Pons (tissue), 1 donor: ENCODE measurements at regions not wholly inside any gene's neighbourhood (a gene's known extent, or its start where the extent isn't known, plus 50 kb on each side); places are given as distances from the start of the nearest gene placed in this dataset.

ENCODE experiments used
- DNase-seq: peaks from one replicate; pipeline ENCODE4 v3.0.0-alpha.2; 2016; ENCODE audit warnings: low spot score

DNA sequence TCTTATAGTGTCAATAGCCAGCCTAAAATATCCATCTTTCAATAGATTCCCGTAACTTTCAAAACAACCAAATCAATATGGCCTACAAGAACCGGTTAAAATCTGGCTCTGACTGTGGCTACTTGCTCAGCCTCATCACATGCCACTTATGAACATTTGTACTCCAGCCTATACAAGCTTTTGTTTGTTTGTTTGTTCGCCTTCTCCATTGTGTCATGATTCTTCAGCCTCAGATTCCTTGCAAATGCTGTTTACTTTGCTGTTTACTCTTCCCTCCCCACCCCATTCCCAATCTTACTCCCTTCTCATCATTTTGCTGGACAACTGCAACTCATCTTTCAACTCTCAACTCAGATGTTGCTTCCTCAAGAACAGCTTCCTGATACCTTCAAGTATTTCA, 161.2 kb downstream of the CAPZA3 start:
- DNase-seq = no peak

GRCh38 chr12:18899678-18900317, 161.9 kb downstream of the CAPZA3 start:
- no peak for DNase-seq

DNA sequence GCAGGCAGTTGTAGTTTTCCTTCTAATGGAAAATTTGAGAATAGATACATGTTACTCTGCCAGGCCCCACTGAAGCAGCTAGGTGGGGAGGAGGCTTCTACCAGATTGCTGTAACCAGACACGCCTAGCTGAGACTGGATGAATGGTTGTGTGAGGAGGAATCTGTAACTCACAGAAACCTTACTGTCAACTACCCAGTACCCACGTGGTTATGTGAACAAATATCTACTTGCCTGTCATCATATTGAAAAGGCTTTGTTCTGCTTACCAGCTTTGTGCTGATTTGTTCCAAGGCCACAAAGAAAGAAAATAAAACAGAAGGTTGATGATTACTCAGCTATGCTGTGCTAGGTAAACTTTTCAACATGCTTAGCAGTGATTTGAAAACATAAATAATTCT, 167.2 kb downstream of the CAPZA3 start:
- no peak for DNase-seq

- no peak for DNase-seq
Observed at GRCh38 chr12:18906395-18906794, 168.5 kb downstream of the CAPZA3 start.

- no peak for DNase-seq
Observed at GRCh38 chr12:18907127-18907526, 169.2 kb downstream of the CAPZA3 start.

DNA sequence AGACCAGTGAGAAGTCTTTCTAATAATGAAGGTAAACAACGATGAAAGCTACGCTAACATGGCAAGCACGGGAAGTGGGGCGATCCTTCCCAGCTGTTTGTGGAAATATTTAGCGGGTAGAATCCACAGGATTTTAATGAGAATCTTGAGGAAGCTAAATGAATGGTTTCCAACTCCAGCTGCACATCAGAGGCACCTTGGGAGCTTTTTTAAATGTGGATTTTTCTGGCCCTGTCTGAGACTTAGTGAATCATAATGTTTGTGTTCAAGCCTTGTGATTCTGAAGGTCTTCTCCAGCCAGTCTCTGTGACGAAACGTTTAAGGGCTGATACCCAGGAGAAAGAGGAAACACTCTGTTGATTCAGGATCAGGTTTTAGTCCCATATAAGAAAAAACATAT, 169.8 kb downstream of the CAPZA3 start:
- DNase-seq = no peak

DNA sequence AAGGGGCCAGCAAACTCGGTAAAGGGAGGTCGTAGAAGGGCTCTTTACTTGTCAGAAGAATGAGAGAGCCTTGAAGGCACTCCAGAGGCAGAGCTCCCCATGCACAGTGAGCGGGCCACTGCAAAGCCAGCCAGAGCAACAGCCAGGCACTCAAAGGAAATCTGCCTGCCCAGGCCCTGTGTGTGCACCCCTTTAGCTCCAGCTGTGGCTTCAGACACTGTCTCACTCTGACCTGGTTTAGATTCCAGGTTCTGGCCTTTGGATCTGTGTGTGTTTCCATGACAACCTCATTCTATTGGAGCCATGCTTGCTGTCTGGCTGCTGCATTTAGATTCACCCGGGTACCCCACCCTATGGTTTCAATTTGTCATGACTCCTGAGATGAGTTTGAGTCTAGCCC, 170.3 kb downstream of the CAPZA3 start:
- no peak for DNase-seq

DNA sequence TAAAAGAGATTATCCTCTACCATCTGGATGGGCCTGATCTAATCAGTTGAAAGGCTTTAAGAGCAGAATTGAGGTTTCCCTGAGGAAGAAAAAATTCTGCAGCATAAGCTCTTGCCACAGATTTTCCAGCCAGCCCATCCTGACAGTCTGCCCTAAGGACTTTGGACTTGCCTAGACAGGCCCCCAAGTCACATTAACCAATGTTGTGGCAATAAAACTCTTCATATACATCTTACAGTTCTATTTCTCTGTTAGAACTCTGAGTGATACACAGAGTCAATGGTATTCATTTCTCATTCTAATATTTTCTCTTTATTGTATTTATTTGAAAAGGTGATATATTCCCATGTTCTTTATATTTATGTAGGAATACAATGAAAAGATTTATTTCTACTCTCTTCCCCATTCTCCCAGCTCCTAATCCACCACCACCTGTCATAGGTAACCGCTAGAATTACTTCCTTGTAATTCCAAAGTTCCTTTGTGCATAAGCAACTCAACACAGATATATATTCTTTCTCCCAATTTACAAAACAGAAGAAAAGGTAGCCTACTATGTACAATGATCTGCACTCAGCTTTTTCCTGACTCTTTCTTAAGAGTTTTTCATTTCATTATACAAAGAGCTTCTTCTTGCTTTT, 182.1 kb downstream of the CAPZA3 start:
- DNase-seq = no peak

DNA sequence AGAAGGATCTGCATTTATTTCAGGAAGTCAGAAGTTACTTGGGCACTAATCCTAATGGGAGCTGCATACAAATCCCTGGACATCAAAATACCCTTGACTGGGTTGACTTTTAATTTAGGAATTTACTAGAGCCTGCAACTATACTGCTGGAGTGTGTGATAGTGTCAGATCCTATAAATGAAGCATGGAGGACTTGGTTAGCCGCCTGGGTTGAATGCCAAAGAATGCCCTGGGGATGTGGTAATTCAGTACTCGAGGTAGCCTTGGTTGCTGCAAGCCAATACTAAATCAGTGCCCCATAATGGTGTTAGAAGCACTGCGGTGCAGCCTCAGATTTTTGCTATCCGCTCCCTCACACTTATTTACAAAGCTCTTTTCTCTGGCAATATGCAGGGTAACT, 184.9 kb downstream of the CAPZA3 start:
- DNase-seq = no peak

- DNase-seq = no peak
Observed at GRCh38 chr12:18923721-18924120, 185.8 kb downstream of the CAPZA3 start.

- no peak for DNase-seq
Observed at GRCh38 chr12:18926188-18926587, 188.3 kb downstream of the CAPZA3 start.

GRCh38 chr12:18932211-18932610, 194.3 kb downstream of the CAPZA3 start:
- no peak for DNase-seq

DNA sequence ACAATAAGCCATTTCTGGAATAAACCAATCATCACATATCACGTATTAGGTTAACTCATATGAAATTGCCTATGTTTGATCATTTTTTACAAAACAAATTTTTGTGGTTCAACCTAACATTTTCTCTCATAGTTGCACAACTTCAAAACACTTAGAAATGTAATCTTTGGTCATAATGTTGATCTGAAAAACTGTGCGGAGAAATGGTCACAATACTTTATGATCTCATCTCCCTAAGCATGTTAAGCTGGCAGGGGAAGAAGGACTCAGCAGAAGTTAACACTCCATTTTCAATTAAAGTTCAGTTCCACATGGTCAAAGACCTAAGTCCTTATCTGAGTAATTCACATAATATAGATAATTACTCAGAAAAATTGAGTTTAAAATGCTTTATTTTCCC, 194.8 kb downstream of the CAPZA3 start:
- no peak for DNase-seq

GRCh38 chr12:18935371-18935965, 194.1 kb upstream of the PLEKHA5 start:
- DNase-seq = no peak

GRCh38 chr12:18939051-18939450, 190.5 kb upstream of the PLEKHA5 start:
- no peak for DNase-seq

- no peak for DNase-seq
Observed at GRCh38 chr12:18942669-18943068, 186.9 kb upstream of the PLEKHA5 start.

GRCh38 chr12:18943200-18943599, 186.3 kb upstream of the PLEKHA5 start:
- no peak for DNase-seq

DNA sequence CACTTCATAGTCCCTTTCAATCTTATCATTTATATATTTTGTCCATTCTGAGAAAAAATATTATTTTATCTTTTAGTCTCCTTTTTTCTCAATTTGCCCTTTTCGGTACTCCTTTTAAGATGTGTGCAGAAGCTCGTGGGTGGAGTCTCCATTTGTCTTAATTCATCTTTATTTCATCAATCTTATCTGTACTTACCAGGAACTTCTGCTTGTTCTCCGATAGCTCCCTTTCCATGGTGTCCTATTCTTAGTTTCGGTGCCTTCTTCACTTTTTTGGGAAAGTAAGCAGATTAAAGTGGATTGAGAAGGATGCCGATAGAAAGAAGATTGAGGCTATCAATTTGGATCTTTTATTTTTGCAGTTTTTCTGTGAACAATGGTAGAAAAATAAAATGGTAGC, 183.4 kb upstream of the PLEKHA5 start:
- DNase-seq = no peak

DNA sequence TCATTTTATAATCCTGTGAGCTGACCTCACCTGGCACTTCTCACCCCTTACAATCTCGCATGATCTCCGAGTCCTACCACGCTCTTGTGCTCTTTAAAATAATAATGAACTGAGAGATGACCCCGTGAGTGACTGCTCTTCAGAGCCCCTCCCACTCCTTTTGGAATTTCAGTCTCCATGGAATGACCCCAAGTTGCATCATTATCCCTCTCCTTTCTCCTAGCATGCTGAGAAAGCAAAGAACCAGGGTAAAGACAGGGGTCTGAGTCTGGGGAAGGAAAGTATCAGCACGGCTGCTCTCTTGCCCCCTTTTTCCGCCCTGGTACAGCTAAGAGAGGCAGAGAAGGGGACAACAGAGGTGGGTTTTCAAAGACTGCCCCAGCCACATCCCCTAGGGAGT, 178.3 kb upstream of the PLEKHA5 start:
- no peak for DNase-seq

DNA sequence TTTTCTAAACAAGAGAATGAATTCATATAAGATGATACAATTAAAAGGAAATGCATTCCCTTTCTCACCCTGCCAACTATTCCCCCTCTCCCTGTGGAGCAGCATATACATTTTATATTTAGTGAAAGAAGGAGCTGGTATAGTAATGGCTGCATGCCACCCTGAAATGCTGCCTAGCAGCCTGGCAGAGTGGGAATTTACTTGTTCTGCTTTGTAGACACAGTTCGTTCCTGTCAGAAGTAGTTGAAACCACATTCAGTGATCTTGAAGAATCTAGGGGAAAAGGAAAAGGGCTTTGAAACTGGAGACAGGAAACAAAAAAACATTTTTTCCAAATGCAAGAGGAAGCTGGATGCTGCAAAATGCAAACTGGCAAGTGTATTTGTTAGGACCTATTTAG, 176.0 kb upstream of the PLEKHA5 start:
- DNase-seq = no peak

- DNase-seq = no peak
Observed at GRCh38 chr12:18955594-18955993, 173.9 kb upstream of the PLEKHA5 start.

DNA sequence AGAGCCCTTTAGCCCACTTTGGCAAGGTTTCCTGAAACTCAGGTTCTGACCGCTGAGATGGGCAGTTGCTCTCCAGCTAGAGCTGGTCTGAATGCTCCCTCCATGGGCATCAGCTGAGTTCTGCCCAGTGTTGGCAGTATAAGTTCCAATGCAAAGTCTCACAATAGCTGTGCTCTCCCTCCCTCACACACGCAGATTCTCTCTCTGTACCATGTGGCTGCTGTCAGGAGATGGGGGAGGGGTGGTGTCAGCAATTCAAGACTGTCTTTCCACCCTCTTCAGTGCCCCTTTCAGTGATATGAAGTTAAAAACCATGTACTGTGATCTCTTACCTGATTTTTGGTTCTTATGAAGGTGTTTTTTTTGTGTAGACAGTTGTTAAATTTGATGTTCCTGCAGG, 164.3 kb upstream of the PLEKHA5 start:
- no peak for DNase-seq

DNA sequence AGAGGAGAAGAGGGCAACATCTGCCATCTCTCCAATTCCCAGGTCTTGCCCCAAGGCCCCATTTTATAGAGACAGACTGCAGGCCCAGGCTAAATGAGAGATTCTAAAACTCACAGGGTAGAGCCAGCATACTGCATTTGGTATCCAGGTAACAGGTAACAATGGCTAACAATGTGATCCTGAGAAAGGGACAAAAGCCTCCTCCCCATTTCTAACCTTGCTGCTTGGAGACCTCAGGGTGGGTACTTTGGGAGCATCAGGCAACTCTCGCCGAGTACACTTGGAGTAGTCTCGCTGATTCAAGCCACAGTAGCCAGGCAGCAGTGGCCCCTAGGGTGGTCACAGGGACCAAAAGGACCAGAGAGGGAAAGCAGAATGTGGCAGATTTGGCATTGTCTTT, 162.6 kb upstream of the PLEKHA5 start:
- no peak for DNase-seq

DNA sequence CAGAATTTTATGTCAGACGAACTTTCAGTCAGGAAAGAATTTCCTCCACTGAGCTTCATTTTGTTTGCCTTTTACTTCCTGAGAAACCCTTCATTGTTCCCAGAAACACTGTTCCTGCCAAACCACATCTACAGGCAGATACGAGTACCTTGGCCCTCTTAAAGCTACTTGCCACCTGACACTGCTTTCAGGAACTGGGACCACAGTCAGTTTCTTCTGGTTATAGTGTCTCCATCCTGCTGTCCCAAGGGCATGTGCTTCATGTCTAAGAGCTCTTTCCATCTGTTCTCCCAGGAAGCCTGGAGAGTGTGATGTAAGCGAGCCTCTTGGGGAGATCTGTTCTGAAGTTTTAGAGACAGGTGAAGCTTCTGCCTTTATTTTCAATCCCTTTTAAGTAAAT, 161.7 kb upstream of the PLEKHA5 start:
- peak; percentile 15 for DNase-seq
